ENCODE measurements at regions not wholly inside any gene's neighbourhood (a gene's known extent, or its start where the extent isn't known, plus 50 kb on each side); places are given as distances from the start of the nearest gene placed in this dataset.

- DNase-seq (ENCODE audit: low spot score): no peak
- no peak for TF ChIP-seq CTCF (IDR thresholded peaks at IDR 0.05; ENCODE audit: extremely low read depth, insufficient read depth, missing control alignments)
- in situ Hi-C loops (cut with MboI; ENCODE audit: low pct_unique_long_range_greater_than_20kb, low sequenced_read_pairs, unreplicated experiment): no loop called here
Measured at GRCh38 chr5:101917166-101917565, 378.9 kb downstream of the SLCO4C1 start.

- in situ Hi-C loops (cut with MboI; ENCODE audit: low pct_unique_long_range_greater_than_20kb, low sequenced_read_pairs, unreplicated experiment): no loop called here
- no peak for DNase-seq (ENCODE audit: low spot score)
- no peak for TF ChIP-seq CTCF (IDR thresholded peaks at IDR 0.05; ENCODE audit: extremely low read depth, insufficient read depth, missing control alignments)
Measured at GRCh38 chr5:101915554-101915953, 380.5 kb downstream of the SLCO4C1 start.

GRCh38 chr5:101904736-101905135, 391.3 kb downstream of the SLCO4C1 start:
- no peak for DNase-seq (ENCODE audit: low spot score)
- in situ Hi-C loops (cut with MboI; ENCODE audit: low pct_unique_long_range_greater_than_20kb, low sequenced_read_pairs, unreplicated experiment): no loop called here
- TF ChIP-seq CTCF (IDR thresholded peaks at IDR 0.05; ENCODE audit: extremely low read depth, insufficient read depth, missing control alignments): no peak

DNA sequence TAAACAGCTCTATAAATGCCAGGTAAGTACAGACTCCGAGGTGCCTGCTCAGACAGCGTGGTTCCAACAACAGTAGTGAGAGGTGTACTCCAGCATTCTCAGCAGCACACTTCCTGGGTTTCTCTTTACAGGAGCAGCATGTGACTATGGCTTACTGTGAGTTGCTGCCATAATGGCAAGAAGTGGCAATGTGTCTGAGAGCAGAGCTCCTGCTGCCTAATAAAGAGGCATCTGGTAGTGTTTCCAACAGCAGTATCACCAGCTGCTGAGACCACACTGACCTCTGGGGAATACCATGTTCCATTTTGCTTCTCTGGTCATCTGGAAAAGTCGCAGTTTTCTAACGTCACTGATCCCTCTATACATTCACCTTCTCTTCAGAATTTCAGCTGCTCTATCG, 398.2 kb downstream of the SLCO4C1 start:
- in situ Hi-C loops (cut with MboI; ENCODE audit: low pct_unique_long_range_greater_than_20kb, low sequenced_read_pairs, unreplicated experiment): no loop called here
- DNase-seq (ENCODE audit: low spot score): no peak
- no peak for TF ChIP-seq CTCF (IDR thresholded peaks at IDR 0.05; ENCODE audit: extremely low read depth, insufficient read depth, missing control alignments)

DNA sequence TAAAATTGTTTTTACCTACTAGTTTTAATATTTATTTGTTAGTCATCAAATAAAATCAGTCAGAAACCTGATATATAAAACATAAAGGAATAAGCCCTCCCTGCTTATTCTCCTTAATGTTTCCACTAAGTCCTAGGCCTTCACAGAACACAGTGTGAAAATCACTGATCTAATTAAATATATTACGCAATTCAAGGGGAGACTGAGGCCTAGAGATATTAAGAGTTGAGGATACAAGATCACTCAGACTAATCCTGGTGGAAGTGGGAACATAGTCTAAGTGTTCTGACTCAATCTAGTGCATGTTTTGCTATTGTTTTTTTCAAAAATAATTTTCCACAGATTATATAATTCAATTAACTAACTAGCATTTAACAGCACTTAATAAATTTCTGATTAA, 401.1 kb downstream of the SLCO4C1 start:
- in situ Hi-C loops (cut with MboI; ENCODE audit: low pct_unique_long_range_greater_than_20kb, low sequenced_read_pairs, unreplicated experiment): no loop called here
- TF ChIP-seq CTCF (IDR thresholded peaks at IDR 0.05; ENCODE audit: extremely low read depth, insufficient read depth, missing control alignments): no peak
- DNase-seq (ENCODE audit: low spot score): no peak

- in situ Hi-C loops (cut with MboI; ENCODE audit: low pct_unique_long_range_greater_than_20kb, low sequenced_read_pairs, unreplicated experiment): no loop called here
- no peak for TF ChIP-seq CTCF (IDR thresholded peaks at IDR 0.05; ENCODE audit: extremely low read depth, insufficient read depth, missing control alignments)
- no peak for DNase-seq (ENCODE audit: low spot score)
Measured at GRCh38 chr5:101878190-101878589, 417.9 kb downstream of the SLCO4C1 start.

DNA sequence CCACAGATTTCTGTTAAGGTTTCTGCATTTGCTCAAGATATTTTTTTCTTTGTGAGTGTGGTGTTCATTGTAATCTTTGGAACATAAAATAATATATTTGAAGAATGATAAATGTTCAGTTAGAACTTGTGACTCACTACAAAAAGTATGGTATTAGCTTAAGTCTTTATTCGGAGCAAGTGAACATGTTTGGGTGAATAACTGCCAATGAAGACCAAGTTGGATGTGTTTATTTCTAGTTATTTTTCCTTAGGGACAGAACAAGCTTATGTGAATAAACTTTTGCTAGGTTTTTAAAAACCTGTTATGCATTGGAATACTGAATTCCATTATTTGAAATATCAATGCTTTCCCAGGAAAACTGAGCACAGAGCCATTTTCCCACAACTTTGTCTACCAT, 418.6 kb downstream of the SLCO4C1 start:
- TF ChIP-seq CTCF (IDR thresholded peaks at IDR 0.05; ENCODE audit: extremely low read depth, insufficient read depth, missing control alignments): no peak
- DNase-seq (ENCODE audit: low spot score): no peak

More for the DNA sequence above, 418.6 kb downstream of the SLCO4C1 start:
- in situ Hi-C loops (cut with MboI; ENCODE audit: low pct_unique_long_range_greater_than_20kb, low sequenced_read_pairs, unreplicated experiment): no loop called here
